H1 (cell line): ENCODE measurements at regions not wholly inside any gene's neighbourhood (a gene's known extent, or its start where the extent isn't known, plus 50 kb on each side); places are given as distances from the start of the nearest gene placed in this dataset.

Experiments
- HDAC6 ChIP-seq: IDR thresholded peaks from one replicate; pipeline ENCODE4 v1.7.1; 2012; ENCODE audit warnings: low read depth, mild to moderate bottlenecking, inconsistent platforms, low read length, moderate library complexity
- POU5F1 ChIP-seq: IDR thresholded peaks from 2 replicates; pipeline ENCODE4 v1.6.1; 2011; ENCODE audit warnings: low read depth, mild to moderate bottlenecking, low read length, moderate library complexity
- RNF2 ChIP-seq: fragments of 200-900, 300-1000 bp; sonication (generic); IDR thresholded peaks from 2 replicates; pipeline ENCODE4 v1.7.1; 2016; ENCODE audit warnings: borderline replicate concordance, low read depth, mild to moderate bottlenecking, antibody characterized with exemption, low read length; ENCODE audit not compliant: poor library complexity, severe bottlenecking; ENCODE audit errors: missing control alignments
- TF ChIP-seq, protein P1 (sequence below): IDR thresholded peaks from 2 replicates; pipeline ENCODE4 v1.6.1; 2011; ENCODE audit warnings: low read length, improper control_type of control experiment
- TF ChIP-seq, protein P2 (sequence below), 3 experiments: IDR thresholded peaks; 1 replicate in 2 of 3; 2 replicates in 1 of 3; pipeline versions ENCODE4 v1.5.1 to v1.6.1; 2011; ENCODE audit warnings: low read length in 3 of 3, mild to moderate bottlenecking in 3 of 3, inconsistent platforms in 2 of 3, low read depth in 1 of 3, moderate library complexity in 1 of 3; ENCODE audit not compliant: insufficient read depth in 1 of 3; ENCODE audit errors: control extremely low read depth in 1 of 3
- TF ChIP-seq, protein P3 (sequence below): IDR thresholded peaks from 2 replicates; pipeline ENCODE4 v1.6.1; 2012; ENCODE audit warnings: inconsistent platforms

DNA sequence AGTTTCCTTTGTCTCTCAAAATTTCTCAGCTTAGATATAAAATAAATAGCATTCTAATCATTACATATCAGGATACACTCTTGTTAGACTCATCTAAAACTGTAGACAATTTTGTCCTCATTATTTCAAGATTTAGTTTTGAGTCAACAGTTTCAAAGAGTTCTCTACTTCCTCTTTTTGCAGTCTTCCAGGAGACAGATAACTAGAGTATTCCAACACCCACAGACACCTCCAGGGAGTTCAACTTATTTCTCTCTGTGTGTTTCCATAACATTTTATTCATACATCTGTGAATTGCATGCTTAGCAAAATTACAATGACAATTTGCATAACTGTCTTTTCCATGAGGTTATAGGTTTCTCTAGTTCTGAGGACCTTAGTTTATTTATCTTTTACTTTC is 166.6 kb upstream of the HNMT start:
- TF ChIP-seq, protein P1, sequence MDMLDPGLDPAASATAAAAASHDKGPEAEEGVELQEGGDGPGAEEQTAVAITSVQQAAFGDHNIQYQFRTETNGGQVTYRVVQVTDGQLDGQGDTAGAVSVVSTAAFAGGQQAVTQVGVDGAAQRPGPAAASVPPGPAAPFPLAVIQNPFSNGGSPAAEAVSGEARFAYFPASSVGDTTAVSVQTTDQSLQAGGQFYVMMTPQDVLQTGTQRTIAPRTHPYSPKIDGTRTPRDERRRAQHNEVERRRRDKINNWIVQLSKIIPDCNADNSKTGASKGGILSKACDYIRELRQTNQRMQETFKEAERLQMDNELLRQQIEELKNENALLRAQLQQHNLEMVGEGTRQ, result no peak
- TF ChIP-seq, protein P2, sequence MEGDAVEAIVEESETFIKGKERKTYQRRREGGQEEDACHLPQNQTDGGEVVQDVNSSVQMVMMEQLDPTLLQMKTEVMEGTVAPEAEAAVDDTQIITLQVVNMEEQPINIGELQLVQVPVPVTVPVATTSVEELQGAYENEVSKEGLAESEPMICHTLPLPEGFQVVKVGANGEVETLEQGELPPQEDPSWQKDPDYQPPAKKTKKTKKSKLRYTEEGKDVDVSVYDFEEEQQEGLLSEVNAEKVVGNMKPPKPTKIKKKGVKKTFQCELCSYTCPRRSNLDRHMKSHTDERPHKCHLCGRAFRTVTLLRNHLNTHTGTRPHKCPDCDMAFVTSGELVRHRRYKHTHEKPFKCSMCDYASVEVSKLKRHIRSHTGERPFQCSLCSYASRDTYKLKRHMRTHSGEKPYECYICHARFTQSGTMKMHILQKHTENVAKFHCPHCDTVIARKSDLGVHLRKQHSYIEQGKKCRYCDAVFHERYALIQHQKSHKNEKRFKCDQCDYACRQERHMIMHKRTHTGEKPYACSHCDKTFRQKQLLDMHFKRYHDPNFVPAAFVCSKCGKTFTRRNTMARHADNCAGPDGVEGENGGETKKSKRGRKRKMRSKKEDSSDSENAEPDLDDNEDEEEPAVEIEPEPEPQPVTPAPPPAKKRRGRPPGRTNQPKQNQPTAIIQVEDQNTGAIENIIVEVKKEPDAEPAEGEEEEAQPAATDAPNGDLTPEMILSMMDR (IDR thresholded peaks at IDR 0.05; ENCODE audit: control extremely low read depth in 1 of 3, insufficient read depth in 1 of 3, low read depth in 1 of 3, low read length in 3 of 3), result no peak
- TF ChIP-seq, protein P3, sequence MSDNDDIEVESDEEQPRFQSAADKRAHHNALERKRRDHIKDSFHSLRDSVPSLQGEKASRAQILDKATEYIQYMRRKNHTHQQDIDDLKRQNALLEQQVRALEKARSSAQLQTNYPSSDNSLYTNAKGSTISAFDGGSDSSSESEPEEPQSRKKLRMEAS, result no peak
- TF ChIP-seq POU5F1 (no peak), RNF2 (no peak), HDAC6 (no peak)
